ENCODE measurements at regions not wholly inside any gene's neighbourhood (a gene's known extent, or its start where the extent isn't known, plus 50 kb on each side); places are given as distances from the start of the nearest gene placed in this dataset.

GRCh38 chr4:138845664-138846063 lies 169.9 kb upstream of the NOCT start:
- TF ChIP-seq CTCF (IDR thresholded peaks at IDR 0.05), result no peak
- no peak for TF ChIP-seq POLR2A (IDR thresholded peaks at IDR 0.05)
- TF ChIP-seq POLR2AphosphoS5 (IDR thresholded peaks at IDR 0.05), result no peak
